ENCODE measurements at regions not wholly inside any gene's neighbourhood (a gene's known extent, or its start where the extent isn't known, plus 50 kb on each side); places are given as distances from the start of the nearest gene placed in this dataset.

- TF ChIP-seq, protein P1, sequence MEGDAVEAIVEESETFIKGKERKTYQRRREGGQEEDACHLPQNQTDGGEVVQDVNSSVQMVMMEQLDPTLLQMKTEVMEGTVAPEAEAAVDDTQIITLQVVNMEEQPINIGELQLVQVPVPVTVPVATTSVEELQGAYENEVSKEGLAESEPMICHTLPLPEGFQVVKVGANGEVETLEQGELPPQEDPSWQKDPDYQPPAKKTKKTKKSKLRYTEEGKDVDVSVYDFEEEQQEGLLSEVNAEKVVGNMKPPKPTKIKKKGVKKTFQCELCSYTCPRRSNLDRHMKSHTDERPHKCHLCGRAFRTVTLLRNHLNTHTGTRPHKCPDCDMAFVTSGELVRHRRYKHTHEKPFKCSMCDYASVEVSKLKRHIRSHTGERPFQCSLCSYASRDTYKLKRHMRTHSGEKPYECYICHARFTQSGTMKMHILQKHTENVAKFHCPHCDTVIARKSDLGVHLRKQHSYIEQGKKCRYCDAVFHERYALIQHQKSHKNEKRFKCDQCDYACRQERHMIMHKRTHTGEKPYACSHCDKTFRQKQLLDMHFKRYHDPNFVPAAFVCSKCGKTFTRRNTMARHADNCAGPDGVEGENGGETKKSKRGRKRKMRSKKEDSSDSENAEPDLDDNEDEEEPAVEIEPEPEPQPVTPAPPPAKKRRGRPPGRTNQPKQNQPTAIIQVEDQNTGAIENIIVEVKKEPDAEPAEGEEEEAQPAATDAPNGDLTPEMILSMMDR (IDR thresholded peaks at IDR 0.05) = no peak
- TF ChIP-seq EP300 (IDR thresholded peaks at IDR 0.05; ENCODE audit: low read depth) = no peak
- TF ChIP-seq POLR2A (IDR thresholded peaks at IDR 0.05) = no peak
These were observed 611.2 kb upstream of the ZNF608 start for GRCh38 chr5:125357660-125358059.
